Amniotic stem cell (primary cell): ENCODE measurements at regions not wholly inside any gene's neighbourhood (a gene's known extent, or its start where the extent isn't known, plus 50 kb on each side); places are given as distances from the start of the nearest gene placed in this dataset.
"Not testable (repeated sequence)": the region's sequence is repeated elsewhere in the genome, so short reads cannot be mapped to it uniquely, and the experiment has no call there.

Experiments
- DNase-seq: peaks from one replicate; lab custom pipeline; 2025; lab: John Stamatoyannopoulos, UW

DNA sequence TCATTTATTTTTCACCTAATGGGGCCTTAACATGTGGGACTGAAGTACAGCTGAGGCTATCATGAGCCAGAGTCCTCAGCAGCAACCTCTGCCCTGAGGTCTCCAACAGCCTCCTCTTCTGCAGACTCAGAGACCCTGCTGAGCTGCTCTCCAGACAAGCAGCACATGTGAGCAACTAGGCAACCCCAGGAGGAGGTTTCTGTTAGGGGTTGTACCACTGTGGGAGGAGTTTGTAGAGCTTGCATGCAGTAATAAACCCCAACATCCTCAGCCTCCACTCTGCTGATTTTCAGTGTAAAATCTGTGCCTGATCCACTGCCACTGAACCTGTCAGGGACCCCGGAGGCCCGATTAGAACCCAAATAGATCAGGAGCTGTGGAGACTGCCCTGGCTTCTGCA lies 530.0 kb downstream of the RPIA start:
- not testable (repeated sequence) for DNase-seq

DNA sequence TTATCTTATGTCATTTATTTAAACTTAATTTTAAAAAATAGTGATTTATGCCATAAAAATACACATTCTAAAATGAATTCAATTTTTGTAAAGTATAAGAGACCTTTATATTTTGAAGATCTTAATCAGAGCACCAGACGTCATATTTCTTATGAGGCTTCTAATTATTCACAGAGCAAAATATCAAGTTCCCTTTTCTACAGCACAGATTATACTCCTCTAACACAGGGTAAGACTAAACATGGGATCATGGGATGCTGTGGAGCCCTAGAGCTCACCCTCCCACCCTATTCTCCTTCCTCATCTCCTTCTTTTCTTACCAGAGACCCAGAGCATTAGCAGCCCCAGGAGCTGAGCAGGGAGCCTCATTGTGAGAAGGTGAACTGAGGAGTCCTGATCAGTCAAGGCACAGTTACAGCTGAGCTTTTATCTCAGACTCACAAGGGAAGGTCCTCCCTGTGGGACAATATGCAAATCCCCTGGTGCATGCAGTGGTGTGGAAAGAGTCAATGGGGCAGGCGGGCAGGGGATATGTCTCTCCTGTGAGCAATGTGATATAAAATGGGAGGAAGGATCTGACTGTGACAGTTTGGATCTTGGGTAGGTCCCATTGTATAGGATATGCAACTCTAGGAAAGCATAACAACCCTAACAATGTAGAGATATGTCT lies 530.7 kb downstream of the RPIA start:
- not testable (repeated sequence) for DNase-seq

DNA sequence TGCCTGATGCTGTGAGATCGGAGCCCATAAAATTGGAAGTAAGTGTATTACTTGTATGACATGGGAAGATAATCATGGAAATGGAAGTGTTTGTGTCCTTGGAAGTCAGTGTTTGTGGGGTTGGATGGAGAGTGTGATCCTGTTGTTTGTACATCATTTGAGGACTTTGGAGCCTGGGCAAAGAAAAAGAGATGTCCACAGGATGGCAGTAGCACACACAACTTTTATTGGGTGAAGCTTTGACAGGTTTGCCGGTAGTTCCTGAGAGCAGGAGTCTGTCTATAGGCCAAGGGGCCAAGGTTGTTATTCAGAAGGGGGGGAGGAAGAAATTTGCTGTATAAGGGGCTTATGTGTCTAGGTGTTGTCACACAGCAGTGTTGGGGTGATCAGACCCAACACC lies 533.3 kb downstream of the RPIA start:
- not testable (repeated sequence) for DNase-seq

DNA sequence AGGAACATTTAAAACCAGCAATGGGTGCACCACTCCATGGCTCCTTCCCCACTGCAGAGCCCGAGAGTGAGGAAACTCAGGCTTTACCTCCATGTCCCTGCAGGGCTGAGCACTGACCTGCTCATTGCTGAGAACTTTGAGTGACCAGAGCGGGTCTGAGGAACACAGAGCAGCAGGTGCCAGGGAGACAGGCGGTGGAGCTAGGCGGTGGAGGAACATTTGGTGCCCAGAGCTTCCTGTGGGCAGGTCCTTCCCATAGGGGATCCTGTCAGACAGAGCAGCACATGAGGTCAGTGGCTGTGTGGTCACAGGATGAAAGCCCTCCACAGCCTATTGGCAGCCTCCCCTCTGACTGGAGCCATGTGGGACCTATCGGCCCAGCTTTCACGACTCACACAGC lies 538.5 kb downstream of the RPIA start:
- DNase-seq: not testable (repeated sequence)

DNA sequence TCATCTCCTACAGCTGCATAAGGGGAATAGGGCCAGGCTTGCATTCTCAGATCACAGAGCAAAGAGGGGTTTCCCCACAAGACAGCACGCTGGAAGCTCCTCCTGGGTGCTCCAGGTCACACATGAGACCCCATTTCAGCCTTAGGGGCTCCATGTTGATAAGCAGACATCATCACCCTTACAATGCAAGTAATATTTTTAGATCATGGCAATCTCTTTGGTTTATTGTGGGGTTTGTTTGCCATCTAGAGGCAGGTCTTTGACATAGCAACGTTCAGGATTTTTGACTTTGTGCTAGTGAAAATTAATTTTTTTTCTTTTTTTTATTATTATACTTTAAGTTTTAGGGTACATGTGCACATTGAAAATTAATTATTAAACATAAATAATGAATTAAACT lies 539.8 kb downstream of the RPIA start:
- DNase-seq: not testable (repeated sequence)

DNA sequence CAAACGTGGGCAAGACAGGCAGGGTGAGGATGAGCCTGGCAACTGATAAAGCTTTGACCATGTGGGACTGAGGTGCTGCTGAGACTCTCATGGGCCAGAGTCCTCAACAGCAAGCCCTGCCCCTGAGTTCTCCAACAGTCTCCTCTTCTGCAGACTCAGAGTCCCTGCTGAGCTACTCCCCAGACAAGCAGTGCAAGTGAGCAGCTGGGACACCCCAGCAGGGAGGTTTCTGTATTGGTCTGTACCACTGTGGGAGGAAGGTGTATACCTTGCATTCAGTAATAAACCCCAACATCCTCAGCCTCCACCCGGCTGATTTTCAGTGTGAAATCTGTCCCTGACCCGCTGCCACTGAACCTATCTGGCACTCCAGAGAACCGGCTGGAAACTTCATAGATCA lies 542.5 kb downstream of the RPIA start:
- not testable (repeated sequence) for DNase-seq

DNA sequence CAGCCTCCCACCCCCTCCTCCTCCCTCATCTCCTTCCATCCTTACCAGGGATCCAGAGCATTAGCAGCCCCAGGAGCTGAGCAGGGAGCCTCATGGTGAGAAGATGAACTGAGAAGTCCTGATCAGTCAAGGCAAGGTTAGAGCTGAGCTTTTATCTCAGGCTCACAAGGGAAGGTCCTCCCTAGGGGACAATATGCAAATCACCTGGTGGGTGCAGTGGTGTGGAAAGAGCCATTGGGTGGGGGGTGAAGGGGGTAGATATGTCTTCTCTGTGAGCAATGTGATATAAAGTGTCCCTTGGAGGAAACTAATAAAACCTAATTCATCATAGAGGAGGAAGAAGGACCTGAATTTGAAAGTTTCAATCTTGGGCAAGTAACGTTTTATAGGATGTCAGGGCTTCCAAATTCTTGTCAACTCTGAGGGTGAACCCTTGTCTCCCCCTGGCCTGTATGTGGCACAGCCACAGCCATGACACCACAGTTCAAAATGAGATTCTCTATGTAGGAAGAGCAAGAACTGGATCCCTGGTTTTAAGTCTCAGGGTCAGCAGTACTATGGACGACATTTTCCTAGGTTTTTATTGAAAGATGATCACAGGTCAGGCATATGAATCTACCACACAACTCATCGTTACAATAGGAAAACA lies 543.5 kb downstream of the RPIA start:
- DNase-seq: not testable (repeated sequence)

DNA sequence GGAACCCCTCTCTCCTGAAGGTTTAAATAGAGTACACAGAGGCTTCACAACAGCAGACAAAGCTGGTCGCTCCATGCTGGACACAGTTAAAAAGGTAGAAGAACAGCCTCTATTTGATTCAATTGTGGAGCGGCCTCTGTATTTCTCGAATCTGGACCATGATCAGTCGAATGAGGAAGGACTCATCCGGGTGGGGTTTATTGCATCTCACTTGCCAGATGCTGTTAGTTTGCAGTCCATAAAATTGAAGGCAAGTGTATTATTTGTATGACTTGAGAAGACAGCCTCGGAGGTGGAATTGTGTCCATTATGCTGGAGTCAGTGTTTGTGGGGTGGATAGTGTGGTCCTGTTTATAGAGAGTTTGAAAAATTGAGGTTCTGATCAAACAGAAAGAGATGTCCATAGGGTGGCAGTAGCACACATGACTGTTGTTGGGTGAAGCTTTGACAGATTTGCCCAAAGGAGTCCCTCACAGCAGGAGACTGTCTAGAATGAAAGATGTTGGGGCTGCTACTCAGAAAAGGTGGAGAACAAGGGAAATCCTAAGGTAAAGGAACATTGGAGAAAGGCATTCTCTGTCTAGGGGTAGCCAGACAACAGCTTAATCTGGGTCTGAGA lies 545.5 kb downstream of the RPIA start:
- not testable (repeated sequence) for DNase-seq

DNA sequence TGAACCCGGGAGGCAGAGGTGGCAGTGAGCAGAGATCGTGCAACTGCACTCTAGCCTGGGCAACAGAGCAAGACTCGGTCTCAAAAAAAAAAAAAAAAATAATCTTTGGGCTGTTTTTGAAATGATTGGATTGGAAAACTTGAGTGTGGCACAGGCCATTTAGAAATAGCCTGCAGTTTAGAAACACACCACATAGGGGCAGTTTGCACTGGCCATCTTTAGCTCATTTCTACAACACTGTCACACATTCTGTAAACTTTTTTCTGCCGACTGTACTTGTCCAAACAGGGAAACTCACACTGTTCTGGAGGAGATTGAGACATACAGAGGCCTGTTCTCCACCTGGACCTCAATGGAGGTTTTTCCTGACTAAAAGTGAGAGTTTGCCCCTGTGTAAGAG lies 546.3 kb downstream of the RPIA start:
- not testable (repeated sequence) for DNase-seq

DNA sequence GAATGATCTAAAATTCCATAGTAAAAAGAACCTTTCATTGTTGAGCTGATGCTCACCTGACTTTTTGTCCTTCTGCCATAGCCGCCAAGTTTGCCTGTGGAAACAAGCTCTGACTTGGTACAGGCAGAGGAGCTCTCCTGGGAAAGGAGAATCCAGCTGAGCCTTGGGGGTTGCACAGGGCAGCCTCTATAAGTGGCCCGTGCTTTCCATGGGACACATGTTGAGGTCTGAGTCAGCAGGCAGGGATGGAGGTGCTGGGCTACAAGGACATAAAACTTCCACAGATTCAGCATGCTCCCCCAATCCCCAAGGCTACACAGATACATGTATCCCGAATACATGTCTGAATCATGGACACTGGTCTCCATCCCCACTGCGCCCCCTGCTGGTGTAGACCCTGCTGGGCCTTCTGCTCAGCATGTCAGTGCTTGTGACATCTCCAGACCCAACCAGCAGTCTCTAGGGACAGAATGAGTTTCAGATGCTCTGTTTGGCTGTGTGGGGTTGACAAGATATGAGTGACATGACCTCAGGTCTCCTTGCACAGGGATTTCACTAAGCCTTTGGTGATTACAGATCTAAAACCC lies 551.7 kb downstream of the RPIA start:
- not testable (repeated sequence) for DNase-seq

DNA sequence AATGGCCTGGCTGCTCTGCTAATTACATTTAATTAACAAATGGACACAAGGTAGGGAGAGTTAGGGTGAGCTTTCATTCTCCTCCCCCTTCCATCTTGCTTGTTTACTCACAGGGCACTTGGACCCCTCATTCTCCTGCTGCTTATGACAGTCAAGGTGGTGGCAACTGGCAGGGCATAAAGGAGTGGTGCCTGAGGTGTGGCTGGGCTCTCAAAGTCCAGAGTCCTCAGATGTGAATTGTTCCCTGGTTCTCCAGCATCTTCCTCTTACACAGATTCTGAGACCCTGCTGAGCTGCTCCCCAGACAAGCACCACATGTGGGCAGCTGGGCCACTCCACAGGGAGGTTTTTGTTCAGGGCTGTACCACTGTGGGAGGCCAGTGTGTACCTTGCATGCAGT lies 552.9 kb downstream of the RPIA start:
- not testable (repeated sequence) for DNase-seq

DNA sequence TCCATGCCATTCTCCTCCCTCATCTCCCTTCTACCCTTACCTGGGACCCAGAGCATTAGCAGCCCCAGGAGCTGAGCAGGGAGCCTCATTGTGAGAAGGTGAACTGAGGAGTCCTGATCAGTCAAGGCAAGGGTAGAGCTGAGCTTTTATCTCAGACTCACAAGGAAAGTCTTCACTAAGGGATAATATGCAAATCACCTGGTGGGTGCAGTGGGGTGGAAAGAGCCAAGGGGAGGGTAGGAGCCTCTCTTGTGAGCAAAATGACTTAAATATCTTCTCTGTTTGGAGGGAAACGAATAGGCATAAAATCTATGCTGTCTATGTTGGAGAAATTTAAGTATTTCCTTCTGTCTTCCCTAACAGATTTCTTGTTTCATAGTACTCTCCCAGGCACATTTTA lies 554.0 kb downstream of the RPIA start:
- DNase-seq: not testable (repeated sequence)

DNA sequence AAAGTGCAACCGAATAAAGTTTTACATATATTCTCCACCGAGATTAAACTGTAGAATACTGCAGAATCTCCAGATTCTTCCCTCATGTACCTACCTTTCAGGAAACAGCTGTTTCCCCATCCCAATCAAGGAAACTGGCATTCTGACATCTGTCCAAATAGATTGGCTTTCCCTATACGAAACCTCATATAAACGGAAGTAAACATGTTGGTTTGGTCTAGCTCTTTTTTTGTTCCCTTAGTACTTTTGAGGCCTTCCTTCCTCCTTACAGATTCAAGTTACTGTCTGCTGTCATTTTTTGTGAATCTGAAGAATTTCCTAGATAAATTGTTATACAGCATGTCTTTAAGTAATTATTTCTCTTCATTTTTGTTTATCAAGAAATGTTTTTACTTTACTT lies 554.6 kb downstream of the RPIA start:
- not testable (repeated sequence) for DNase-seq

DNA sequence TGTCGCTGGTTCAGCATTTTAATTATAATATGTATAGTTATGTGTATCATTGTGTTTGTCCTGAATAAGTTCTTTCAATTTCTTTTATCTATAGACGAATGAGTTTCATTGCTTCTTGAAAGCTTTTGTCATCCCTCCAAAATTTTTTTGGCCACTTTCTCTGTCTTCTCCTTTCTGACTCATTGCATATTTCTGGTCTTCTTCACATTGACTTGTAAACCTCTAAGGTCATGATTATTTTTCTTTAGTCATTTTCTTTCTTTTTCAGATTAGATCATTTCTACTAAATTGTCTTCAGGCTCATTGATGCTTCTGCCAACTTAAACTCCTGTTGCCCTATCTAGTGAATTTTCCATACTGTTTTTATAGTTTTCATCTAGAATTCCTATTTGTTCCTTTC lies 555.1 kb downstream of the RPIA start:
- not testable (repeated sequence) for DNase-seq

DNA sequence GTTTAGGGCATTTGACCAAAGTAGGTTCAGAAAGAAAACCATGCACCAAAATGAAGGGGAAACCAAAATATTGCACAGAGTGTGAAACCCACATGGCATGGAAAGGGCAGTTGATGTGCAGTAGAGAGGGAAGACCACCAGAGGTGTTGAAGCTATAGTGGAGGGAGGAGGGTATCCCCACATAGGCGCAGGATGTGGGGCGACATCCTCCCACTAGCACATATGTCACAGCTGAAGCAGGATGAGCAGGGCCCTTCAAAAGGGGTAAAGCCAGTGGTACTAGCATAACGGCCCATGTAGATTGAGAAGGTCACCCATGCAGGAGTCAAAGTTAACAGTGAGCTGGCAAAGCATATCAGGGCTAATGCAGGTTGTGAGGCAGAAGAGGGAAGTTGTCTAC lies 563.5 kb downstream of the RPIA start:
- DNase-seq: not testable (repeated sequence)

DNA sequence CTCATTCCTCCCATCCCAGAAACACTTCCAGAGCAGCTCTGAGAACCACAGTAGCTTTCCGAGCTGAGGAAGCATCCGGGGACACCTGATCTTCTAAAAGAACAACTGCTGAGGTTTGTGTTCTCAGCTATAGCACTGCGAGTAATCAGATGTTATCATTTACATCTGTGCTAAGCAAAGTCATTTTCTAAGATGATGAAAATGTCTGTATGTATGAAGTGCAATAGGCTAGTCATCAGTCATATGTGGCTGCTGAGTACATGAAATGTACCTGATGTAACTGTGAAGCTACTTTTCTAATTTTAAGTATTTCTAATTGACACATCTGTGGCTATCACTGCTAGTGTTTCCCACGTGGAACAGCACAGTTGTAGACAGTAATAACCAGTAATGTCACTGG lies 582.0 kb downstream of the RPIA start:
- not testable (repeated sequence) for DNase-seq

DNA sequence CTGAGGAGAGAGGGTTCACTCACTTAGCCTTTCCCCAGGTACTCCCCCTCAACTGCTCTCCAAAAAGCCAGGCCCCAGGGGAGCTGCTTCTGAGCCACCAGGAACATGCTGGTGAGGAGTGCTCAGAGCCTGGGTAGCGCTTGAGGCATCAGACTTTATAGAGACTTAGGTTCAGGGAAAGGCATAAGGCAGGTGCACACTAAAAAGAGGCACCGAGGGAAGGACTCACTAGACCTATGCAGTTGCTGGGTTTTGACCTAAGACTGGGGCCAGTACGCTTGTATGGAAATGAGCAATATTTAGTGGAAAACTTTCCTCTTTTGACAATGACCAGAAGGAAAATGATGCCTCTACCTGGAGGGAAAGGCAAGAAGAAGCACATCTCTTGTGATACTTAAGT lies 589.1 kb downstream of the RPIA start:
- not testable (repeated sequence) for DNase-seq

DNA sequence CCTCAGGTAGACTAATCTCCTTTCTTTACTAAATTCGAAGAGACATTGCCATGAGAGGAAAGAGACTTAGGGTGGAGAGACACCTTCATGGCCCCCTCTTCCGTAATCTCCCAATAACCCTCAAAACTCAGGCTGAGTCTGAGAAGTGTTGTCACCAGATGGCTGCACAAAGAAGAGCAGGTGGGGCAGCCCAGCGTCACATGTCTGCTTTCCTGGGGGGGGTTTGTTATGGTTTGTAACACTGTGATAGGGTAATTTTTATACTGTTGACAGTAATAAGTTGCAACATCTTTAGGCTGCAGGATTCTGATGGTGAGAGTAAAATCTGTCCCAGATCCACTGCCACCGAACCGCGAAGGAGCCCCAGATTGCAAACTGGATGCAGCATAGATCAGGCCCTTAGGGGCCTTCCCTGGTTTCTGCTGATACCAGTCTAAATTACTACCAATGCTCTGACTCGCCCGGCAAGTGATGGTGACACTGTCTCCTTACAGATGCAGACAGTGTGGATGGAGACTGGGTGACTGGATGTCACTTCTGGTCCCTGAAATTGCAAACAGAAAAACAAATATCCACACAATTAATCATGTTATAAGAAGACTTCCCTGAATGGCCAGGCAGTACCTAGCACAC lies 595.1 kb downstream of the RPIA start:
- DNase-seq: not testable (repeated sequence)

DNA sequence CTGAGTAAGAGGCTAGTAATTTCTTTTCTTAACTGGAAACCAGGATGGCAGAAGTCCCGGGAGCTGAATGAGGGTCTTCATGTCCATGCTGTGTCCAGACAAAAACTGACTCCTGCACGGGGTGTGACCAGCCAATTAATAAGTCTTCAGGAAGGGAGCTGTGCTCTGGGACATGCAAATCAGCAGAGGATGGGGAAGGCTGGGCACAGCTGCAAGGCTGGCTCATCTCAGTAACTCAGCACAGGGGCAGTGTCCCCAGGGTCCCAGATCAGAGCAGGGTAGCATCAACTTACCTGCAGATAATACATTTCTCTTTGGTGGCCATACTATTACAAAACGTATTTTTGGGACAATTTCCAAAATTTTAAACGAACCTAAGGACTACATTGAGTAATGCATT lies 595.6 kb downstream of the RPIA start:
- DNase-seq: not testable (repeated sequence)

DNA sequence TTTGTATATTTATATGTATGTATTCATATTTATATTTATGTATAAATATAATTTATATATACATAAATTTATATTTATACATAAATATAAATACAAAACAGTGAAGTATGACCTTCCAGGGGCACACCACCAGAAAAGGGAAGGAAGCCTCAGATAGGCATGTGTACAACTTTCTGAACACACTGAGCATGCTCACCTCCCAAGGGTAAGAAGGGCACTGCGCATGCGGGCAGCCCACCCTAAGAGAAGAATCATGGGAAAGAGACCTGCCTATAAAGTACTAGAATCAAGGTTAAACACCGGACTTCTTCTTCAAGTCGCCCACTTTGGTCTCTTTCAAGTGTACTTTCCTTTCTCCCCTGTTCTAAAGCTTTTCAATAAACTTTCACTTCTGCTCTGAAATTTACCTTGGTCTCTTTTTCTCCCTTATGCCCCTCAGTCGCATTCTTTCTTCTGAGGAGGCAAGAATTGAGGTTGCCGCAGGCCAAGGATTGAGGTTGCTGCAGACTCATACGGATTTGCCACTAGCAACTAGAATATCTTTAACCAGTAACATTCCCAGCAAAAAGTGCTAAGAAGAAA lies 600.3 kb downstream of the RPIA start:
- DNase-seq: not testable (repeated sequence)

DNA sequence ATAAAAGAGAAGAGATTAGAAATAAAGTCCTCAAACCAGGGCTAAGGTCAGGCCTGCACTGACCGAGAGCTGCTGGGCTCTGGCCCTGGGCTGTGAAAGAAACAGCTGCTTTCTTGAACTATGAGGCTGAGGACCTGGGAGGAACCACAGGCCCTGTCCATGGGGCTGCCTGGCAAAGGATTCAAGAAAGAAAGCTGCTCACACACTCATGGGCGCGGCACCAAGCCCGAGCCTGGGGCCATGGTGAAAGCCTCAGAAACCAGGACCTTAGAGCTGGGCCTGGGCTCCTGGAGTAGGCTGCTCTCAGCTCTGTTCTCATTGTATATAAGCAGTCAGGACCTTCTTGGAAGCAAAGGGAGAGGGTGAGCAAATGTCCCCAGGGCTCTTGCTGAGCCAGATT lies 601.9 kb downstream of the RPIA start:
- not testable (repeated sequence) for DNase-seq

DNA sequence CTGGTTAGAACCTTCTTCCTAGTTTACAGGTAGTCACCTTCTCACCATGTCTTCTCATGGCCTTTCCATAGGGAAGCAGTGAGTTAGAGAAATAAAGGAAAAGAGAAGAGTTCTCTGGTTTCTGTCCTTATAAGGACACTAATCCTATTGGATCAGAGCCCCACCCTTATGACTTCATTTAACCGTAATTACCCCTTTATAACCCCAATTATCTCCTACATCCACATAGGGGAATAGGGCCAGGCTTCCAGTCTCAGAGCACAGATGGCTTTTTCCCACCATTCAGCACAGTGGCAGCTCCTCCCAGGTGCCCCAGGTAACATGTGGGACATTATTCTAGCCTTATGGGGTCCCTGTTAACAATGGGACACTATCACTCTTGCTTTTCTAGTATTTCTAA lies 602.9 kb downstream of the RPIA start:
- not testable (repeated sequence) for DNase-seq
